Gastroesophageal sphincter (tissue), 3 donors: ENCODE measurements at regions not wholly inside any gene's neighbourhood (a gene's known extent, or its start where the extent isn't known, plus 50 kb on each side); places are given as distances from the start of the nearest gene placed in this dataset.

Source experiments
- EP300 ChIP-seq: sonication (generic); formaldehyde crosslinking; IDR thresholded peaks from one replicate; pipeline ENCODE4 v1.6.1; 2017; ENCODE audit warnings: antibody characterized with exemption, mild to moderate bottlenecking
- POLR2AphosphoS5 ChIP-seq: sonication (generic); formaldehyde crosslinking; IDR thresholded peaks from one replicate; pipeline ENCODE4 v1.6.1; 2017; ENCODE audit warnings: antibody characterized with exemption
- TF ChIP-seq, protein P1 (sequence below), 4 experiments: fragments of 200-600 bp in 2 of 4; fragments of 450-650 bp in 2 of 4; sonication (generic) in 1 of 4; IDR thresholded peaks; one replicate each; pipeline ENCODE4 v1.5.1; 2017 to 2019; ENCODE audit warnings: antibody characterized with exemption in 4 of 4, mild to moderate bottlenecking in 2 of 4, moderate library complexity in 2 of 4

DNA sequence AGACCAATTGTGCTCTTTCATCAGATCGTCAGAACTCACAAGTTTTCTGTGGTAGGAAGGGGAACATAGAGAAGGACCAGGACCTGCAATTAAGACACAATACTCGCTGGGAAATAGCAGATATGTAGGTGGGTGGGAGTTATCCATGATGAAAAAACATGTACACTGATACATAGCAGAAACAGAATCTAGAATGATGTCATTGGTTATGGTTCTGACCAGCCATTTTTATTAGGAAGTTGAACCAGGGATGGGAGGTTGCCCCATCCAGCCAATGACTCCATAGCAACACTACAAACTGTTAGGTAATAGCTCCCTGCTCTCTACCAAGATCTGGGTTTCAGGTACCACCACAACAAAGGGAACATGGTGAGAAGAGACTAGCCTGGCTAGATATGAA is 393.5 kb upstream of the PBX1 start:
- TF ChIP-seq, protein P1, sequence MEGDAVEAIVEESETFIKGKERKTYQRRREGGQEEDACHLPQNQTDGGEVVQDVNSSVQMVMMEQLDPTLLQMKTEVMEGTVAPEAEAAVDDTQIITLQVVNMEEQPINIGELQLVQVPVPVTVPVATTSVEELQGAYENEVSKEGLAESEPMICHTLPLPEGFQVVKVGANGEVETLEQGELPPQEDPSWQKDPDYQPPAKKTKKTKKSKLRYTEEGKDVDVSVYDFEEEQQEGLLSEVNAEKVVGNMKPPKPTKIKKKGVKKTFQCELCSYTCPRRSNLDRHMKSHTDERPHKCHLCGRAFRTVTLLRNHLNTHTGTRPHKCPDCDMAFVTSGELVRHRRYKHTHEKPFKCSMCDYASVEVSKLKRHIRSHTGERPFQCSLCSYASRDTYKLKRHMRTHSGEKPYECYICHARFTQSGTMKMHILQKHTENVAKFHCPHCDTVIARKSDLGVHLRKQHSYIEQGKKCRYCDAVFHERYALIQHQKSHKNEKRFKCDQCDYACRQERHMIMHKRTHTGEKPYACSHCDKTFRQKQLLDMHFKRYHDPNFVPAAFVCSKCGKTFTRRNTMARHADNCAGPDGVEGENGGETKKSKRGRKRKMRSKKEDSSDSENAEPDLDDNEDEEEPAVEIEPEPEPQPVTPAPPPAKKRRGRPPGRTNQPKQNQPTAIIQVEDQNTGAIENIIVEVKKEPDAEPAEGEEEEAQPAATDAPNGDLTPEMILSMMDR (IDR thresholded peaks at IDR 0.05) = no peak
- TF ChIP-seq EP300 = no peak
- no peak for TF ChIP-seq POLR2AphosphoS5
